ENCODE measurements at regions not wholly inside any gene's neighbourhood (a gene's known extent, or its start where the extent isn't known, plus 50 kb on each side); places are given as distances from the start of the nearest gene placed in this dataset.

- TF ChIP-seq POLR2A (IDR thresholded peaks at IDR 0.05): no peak
- no peak for TF ChIP-seq CTCF (IDR thresholded peaks at IDR 0.05 in 8 of 11, conservative IDR thresholded peaks at IDR 0.05 in 3 of 11)
- no peak for TF ChIP-seq POLR2AphosphoS5 (IDR thresholded peaks at IDR 0.05)
These were observed 153.7 kb downstream of the OR2B2 start for GRCh38 chr6:27758491-27758890.
